SJSA1 (cell line): ENCODE measurements at regions not wholly inside any gene's neighbourhood (a gene's known extent, or its start where the extent isn't known, plus 50 kb on each side); places are given as distances from the start of the nearest gene placed in this dataset.

ENCODE experiments used
- DNase-seq, 2 experiments: peaks; one replicate each; pipeline ENCODE4 v3.0.0-alpha.2; 2015 to 2020; ENCODE audit warnings: low spot score in 2 of 2, low read depth in 1 of 2
- H3K27ac ChIP-seq: fragments of 250-450 bp; sonication (Bioruptor Pico); 2 replicates; pipeline ENCODE4 v1.5.1; 2020; ENCODE audit warnings: mild to moderate bottlenecking, moderate library complexity
- H3K27me3 ChIP-seq: fragments of 250-450 bp; sonication (Bioruptor Pico); replicated peaks from 2 replicates; pipeline ENCODE4 v1.5.1; 2020; ENCODE audit warnings: mild to moderate bottlenecking, moderate library complexity
- H3K36me3 ChIP-seq: fragments of 250-450 bp; sonication (Bioruptor Pico); 2 replicates; pipeline ENCODE4 v1.5.1; 2020; ENCODE audit warnings: mild to moderate bottlenecking
- H3K4me1 ChIP-seq: fragments of 250-450 bp; sonication (Bioruptor Pico); replicated peaks from 2 replicates; pipeline ENCODE4 v1.6.1; 2021; ENCODE audit warnings: mild to moderate bottlenecking
- H3K4me3 ChIP-seq: fragments of 250-450 bp; sonication (Bioruptor Pico); 2 replicates; pipeline ENCODE4 v1.5.1; 2020; ENCODE audit warnings: mild to moderate bottlenecking
- H3K9me3 ChIP-seq: fragments of 250-450 bp; sonication (Bioruptor Pico); replicated peaks from 2 replicates; pipeline ENCODE4 v1.5.1; 2020; ENCODE audit warnings: mild to moderate bottlenecking

- Histone ChIP-seq H3K4me1 (no peaks in the 10 kb centered on the region), H3K4me3 (no peak overlapping the region), H3K27me3 (no peaks in the 10 kb centered on the region), H3K27ac (no peak overlapping the region), H3K36me3 (no peaks in the 10 kb centered on the region), H3K9me3 (no peaks in the 10 kb centered on the region)
- no peak for DNase-seq
These were observed 79.5 kb upstream of the KCNMB2 start for GRCh38 chr3:178456621-178457285.

GRCh38 chr3:178457511-178457910 is 78.7 kb upstream of the KCNMB2 start:
- no peak for DNase-seq
- no peaks in the 10 kb centered on the region for H3K36me3 ChIP-seq
- no peak overlapping the region for H3K27ac ChIP-seq
- H3K27me3 ChIP-seq, result no peaks in the 10 kb centered on the region
- no peaks in the 10 kb centered on the region for H3K9me3 ChIP-seq
- no peak overlapping the region for H3K4me3 ChIP-seq
- no peaks in the 10 kb centered on the region for H3K4me1 ChIP-seq

- Histone ChIP-seq H3K27me3 (no peaks in the 10 kb centered on the region), H3K27ac (no peak overlapping the region), H3K4me3 (no peak overlapping the region), H3K9me3 (no peaks in the 10 kb centered on the region), H3K4me1 (no peaks in the 10 kb centered on the region), H3K36me3 (no peaks in the 10 kb centered on the region)
- no peak for DNase-seq
These were observed 77.8 kb upstream of the KCNMB2 start for GRCh38 chr3:178458313-178459037.

GRCh38 chr3:178459038-178459410 is 77.2 kb upstream of the KCNMB2 start:
- Histone ChIP-seq H3K36me3 (no peaks in the 10 kb centered on the region), H3K4me3 (no peak overlapping the region), H3K27ac (no peak overlapping the region), H3K9me3 (no peaks in the 10 kb centered on the region), H3K4me1 (no peaks in the 10 kb centered on the region), H3K27me3 (no peaks in the 10 kb centered on the region)
- DNase-seq, result no peak

GRCh38 chr3:178465260-178466180 is 70.7 kb upstream of the KCNMB2 start:
- Histone ChIP-seq H3K4me1 (no peaks in the 10 kb centered on the region), H3K9me3 (no peaks in the 10 kb centered on the region), H3K36me3 (no peaks in the 10 kb centered on the region), H3K27me3 (no peaks in the 10 kb centered on the region), H3K27ac (no peak overlapping the region), H3K4me3 (no peak overlapping the region)
- DNase-seq, result no peak

- no peaks in the 10 kb centered on the region for H3K9me3 ChIP-seq
These were observed 63.3 kb upstream of the KCNMB2 start for GRCh38 chr3:178472941-178473340.

GRCh38 chr3:178474526-178474925 is 61.7 kb upstream of the KCNMB2 start:
- no peaks in the 10 kb centered on the region for H3K4me1 ChIP-seq
- H3K27me3 ChIP-seq, result no peaks in the 10 kb centered on the region
- H3K4me3 ChIP-seq, result no peak overlapping the region
- no peaks in the 10 kb centered on the region for H3K36me3 ChIP-seq
- no peaks in the 10 kb centered on the region for H3K9me3 ChIP-seq
- no peak overlapping the region for H3K27ac ChIP-seq
- DNase-seq, result no peak

More at GRCh38 chr3:178472941-178473340, 63.3 kb upstream of the KCNMB2 start:
- Histone ChIP-seq H3K27me3 (no peaks in the 10 kb centered on the region), H3K27ac (no peak overlapping the region), H3K4me1 (no peaks in the 10 kb centered on the region), H3K4me3 (no peak overlapping the region), H3K36me3 (no peaks in the 10 kb centered on the region)
- DNase-seq, result no peak

GRCh38 chr3:178475062-178475461 is 61.2 kb upstream of the KCNMB2 start:
- H3K27me3 ChIP-seq, result no peaks in the 10 kb centered on the region
- no peak overlapping the region for H3K4me3 ChIP-seq
- no peaks in the 10 kb centered on the region for H3K36me3 ChIP-seq
- no peak for DNase-seq
- no peaks in the 10 kb centered on the region for H3K4me1 ChIP-seq
- H3K27ac ChIP-seq, result no peak overlapping the region
- no peaks in the 10 kb centered on the region for H3K9me3 ChIP-seq

GRCh38 chr3:178476886-178477285 is 59.4 kb upstream of the KCNMB2 start:
- no peak for DNase-seq
- Histone ChIP-seq H3K27ac (no peak overlapping the region), H3K27me3 (no peaks in the 10 kb centered on the region), H3K36me3 (no peaks in the 10 kb centered on the region), H3K9me3 (no peaks in the 10 kb centered on the region), H3K4me1 (no peaks in the 10 kb centered on the region), H3K4me3 (no peak overlapping the region)

GRCh38 chr3:178479446-178479845 is 56.8 kb upstream of the KCNMB2 start:
- no peak for DNase-seq
- no peaks in the 10 kb centered on the region for H3K36me3 ChIP-seq

GRCh38 chr3:178479860-178480259 is 56.4 kb upstream of the KCNMB2 start:
- no peak for DNase-seq
- Histone ChIP-seq H3K9me3 (no peaks in the 10 kb centered on the region), H3K4me1 (no peaks in the 10 kb centered on the region), H3K27me3 (no peaks in the 10 kb centered on the region), H3K4me3 (no peak overlapping the region), H3K27ac (no peak overlapping the region), H3K36me3 (no peaks in the 10 kb centered on the region)

More at GRCh38 chr3:178479446-178479845, 56.8 kb upstream of the KCNMB2 start:
- H3K9me3 ChIP-seq, result no peaks in the 10 kb centered on the region
- no peak overlapping the region for H3K4me3 ChIP-seq
- no peaks in the 10 kb centered on the region for H3K4me1 ChIP-seq
- no peak overlapping the region for H3K27ac ChIP-seq
- H3K27me3 ChIP-seq, result no peaks in the 10 kb centered on the region

- DNase-seq, result no peak
- Histone ChIP-seq H3K4me3 (no peak overlapping the region), H3K27ac (no peak overlapping the region), H3K4me1 (no peaks in the 10 kb centered on the region), H3K36me3 (no peaks in the 10 kb centered on the region), H3K9me3 (no peaks in the 10 kb centered on the region), H3K27me3 (no peaks in the 10 kb centered on the region)
These were observed 56.0 kb upstream of the KCNMB2 start for GRCh38 chr3:178480274-178480673.

- H3K27me3 ChIP-seq, result no peaks in the 10 kb centered on the region
- no peaks in the 10 kb centered on the region for H3K4me1 ChIP-seq
- no peak for DNase-seq
- no peak overlapping the region for H3K4me3 ChIP-seq
- no peaks in the 10 kb centered on the region for H3K9me3 ChIP-seq
- H3K27ac ChIP-seq, result no peak overlapping the region
- no peaks in the 10 kb centered on the region for H3K36me3 ChIP-seq
These were observed 55.4 kb upstream of the KCNMB2 start for GRCh38 chr3:178480795-178481194.

- Histone ChIP-seq H3K4me3 (no peak overlapping the region), H3K27me3 (no peaks in the 10 kb centered on the region), H3K27ac (no peak overlapping the region), H3K36me3 (no peaks in the 10 kb centered on the region), H3K9me3 (no peaks in the 10 kb centered on the region), H3K4me1 (no peaks in the 10 kb centered on the region)
- DNase-seq, result no peak
These were observed 53.3 kb upstream of the KCNMB2 start for GRCh38 chr3:178482981-178483380.
